ENCODE measurements at regions not wholly inside any gene's neighbourhood (a gene's known extent, or its start where the extent isn't known, plus 50 kb on each side); places are given as distances from the start of the nearest gene placed in this dataset.

DNA sequence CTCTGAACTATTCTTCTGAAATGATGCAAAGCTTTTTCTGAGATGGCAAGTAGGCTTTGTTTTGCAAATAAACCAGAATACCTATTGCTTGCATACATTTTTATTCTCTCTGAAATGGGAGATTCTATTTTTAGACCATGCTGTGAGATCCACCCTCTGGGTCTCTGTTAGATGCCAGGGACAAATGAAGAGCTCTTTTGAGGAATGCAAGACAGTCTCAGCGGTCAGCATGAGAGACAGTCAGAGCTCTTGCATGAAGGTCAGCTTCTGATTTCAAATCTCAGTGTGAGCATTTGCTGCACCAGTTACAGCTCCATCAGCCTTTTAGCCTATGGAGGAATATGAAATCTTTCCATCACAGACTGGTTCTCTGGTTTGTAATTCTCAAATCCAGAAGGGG lies 429.9 kb upstream of the KLF6 start:
- H3K9me3 ChIP-seq (replicated peaks; ENCODE audit: control insufficient read depth, low read depth, low read length), result no peaks in the 10 kb centered on the region
- no peak overlapping the region for H3K27ac ChIP-seq (ENCODE audit: low read length)
- no peaks in the 10 kb centered on the region for H3K36me3 ChIP-seq (ENCODE audit: control insufficient read depth, insufficient read depth, low read length)
- WGBS (ENCODE audit: insufficient coverage), result 100% methylated on average over 1 of the region's 1 CpG
- DNase-seq, result no peak
- no peaks in the 10 kb centered on the region for H3K27me3 ChIP-seq (ENCODE audit: control insufficient read depth, insufficient read depth, low read length)
- H3K4me3 ChIP-seq (ENCODE audit: low read length), result no peak overlapping the region
- no peaks in the 10 kb centered on the region for H3K4me1 ChIP-seq (ENCODE audit: control insufficient read depth, insufficient read depth, low read length)

DNA sequence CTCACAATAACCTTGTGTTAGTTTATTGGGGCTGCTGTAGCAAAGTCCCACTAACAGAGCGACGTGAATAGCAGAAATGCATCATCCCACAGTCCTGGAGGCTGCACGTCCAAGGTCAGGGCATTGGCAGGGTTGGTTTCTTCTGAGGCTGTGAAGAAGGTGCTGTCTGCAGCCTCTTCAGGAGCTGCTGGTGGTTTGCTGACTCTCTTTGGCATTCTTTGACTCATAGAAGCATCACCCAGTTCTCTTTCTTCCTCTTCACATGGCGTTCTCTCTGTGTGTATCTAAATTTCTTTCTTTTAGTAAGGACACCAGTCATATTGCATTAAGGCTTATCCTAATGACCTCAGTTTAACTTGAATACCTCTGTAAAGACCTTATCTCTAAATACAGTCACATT lies 428.4 kb upstream of the KLF6 start:
- H3K9me3 ChIP-seq (replicated peaks; ENCODE audit: control insufficient read depth, low read depth, low read length), result no peaks in the 10 kb centered on the region
- H3K4me1 ChIP-seq (ENCODE audit: control insufficient read depth, insufficient read depth, low read length), result no peaks in the 10 kb centered on the region
- no peaks in the 10 kb centered on the region for H3K27me3 ChIP-seq (ENCODE audit: control insufficient read depth, insufficient read depth, low read length)
- no peak overlapping the region for H3K4me3 ChIP-seq (ENCODE audit: low read length)
- no CpG with 5 or more reads among the region's 4 CpGs for WGBS (ENCODE audit: insufficient coverage)
- no peak overlapping the region for H3K27ac ChIP-seq (ENCODE audit: low read length)
- no peak for DNase-seq
- H3K36me3 ChIP-seq (ENCODE audit: control insufficient read depth, insufficient read depth, low read length), result no peaks in the 10 kb centered on the region

DNA sequence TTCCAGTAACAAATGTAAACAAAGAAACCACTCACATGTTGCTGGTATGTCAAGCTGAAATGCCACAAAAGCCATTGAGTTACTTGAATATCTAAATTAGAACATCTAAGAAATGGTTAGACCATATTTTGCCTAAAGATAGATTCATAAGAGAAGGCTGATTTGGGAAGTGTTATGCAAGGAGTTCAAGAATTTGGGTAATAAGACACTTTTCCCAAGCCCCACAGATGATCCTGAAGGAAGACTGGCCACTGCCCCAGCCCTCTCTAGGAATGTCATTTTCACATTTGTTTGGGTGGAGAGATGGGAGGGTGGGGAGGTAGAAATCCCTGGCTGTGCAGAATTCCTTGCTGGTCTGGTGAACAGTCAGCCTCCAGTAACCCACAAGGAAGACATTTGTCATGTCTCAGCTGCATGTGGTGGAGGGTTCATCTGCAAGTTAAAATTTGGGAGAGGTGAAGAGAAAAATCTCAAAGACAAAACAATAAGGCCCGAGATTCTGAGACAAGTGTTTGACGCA lies 427.2 kb upstream of the KLF6 start:
- no peak overlapping the region for H3K27ac ChIP-seq (ENCODE audit: low read length)
- 100% methylated on average over 1 of the region's 2 CpGs for WGBS (ENCODE audit: insufficient coverage)

DNA sequence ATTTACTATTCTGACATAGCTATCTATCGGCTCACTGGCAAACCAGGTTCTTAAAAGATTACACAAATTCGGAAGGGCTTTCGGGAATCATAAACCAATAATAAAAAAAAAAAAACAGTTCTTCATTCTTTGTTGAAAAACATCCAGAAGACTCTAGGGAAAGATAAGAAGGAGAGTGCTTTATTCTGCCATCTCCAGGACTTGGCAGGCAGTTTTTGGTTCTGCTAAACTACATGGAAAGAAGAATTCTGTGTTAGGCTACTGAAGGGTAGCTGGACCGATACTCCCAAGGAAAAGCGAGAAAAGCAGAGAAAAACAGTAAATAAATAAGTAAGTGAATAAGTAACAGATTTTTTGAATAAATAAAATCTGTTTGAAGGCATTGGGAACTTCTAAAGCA lies 423.5 kb upstream of the KLF6 start:
- DNase-seq, result no peak
- H3K4me3 ChIP-seq (ENCODE audit: low read length), result no peak overlapping the region
- WGBS (ENCODE audit: insufficient coverage), result no CpG with 5 or more reads among the region's 5 CpGs

More for the DNA sequence above, 427.2 kb upstream of the KLF6 start:
- Histone ChIP-seq H3K36me3 (ENCODE audit: control insufficient read depth, insufficient read depth, low read length) (no peaks in the 10 kb centered on the region), H3K4me3 (ENCODE audit: low read length) (no peak overlapping the region), H3K4me1 (ENCODE audit: control insufficient read depth, insufficient read depth, low read length) (no peaks in the 10 kb centered on the region), H3K27me3 (ENCODE audit: control insufficient read depth, insufficient read depth, low read length) (no peaks in the 10 kb centered on the region), H3K9me3 (replicated peaks; ENCODE audit: control insufficient read depth, low read depth, low read length) (no peaks in the 10 kb centered on the region)
- DNase-seq, result no peak

DNA sequence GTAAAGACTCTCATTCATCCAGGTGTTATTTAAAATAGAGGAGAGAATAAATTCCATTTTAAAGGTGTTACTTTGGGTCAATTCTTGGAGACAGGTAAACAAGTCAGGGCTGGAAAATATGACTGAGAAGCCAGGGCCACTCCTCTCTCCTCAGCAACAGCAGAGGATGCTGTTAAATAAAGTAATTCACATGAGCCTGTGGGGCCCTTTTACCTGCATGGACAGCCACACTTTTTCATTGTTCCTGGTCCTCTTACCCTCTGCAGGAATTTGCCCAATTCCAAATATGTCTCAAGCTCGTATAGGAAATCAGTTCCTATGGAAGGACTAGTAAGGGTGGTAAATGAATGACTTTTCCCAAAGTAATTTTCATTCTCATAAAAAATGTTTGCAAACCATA lies 420.1 kb upstream of the KLF6 start:
- H3K4me3 ChIP-seq (ENCODE audit: low read length), result no peak overlapping the region
- no peaks in the 10 kb centered on the region for H3K36me3 ChIP-seq (ENCODE audit: control insufficient read depth, insufficient read depth, low read length)
- peaks cover 22% of the 10 kb centered on the region for H3K4me1 ChIP-seq (ENCODE audit: control insufficient read depth, insufficient read depth, low read length)
- no peak overlapping the region for H3K27ac ChIP-seq (ENCODE audit: low read length)
- DNase-seq, result no peak
- no CpG with 5 or more reads among the region's 1 CpG for WGBS (ENCODE audit: insufficient coverage)
- H3K9me3 ChIP-seq (replicated peaks; ENCODE audit: control insufficient read depth, low read depth, low read length), result no peaks in the 10 kb centered on the region
- H3K27me3 ChIP-seq (ENCODE audit: control insufficient read depth, insufficient read depth, low read length), result no peaks in the 10 kb centered on the region

More for the DNA sequence above, 423.5 kb upstream of the KLF6 start:
- Histone ChIP-seq H3K36me3 (ENCODE audit: control insufficient read depth, insufficient read depth, low read length) (no peaks in the 10 kb centered on the region), H3K27me3 (ENCODE audit: control insufficient read depth, insufficient read depth, low read length) (no peaks in the 10 kb centered on the region), H3K9me3 (replicated peaks; ENCODE audit: control insufficient read depth, low read depth, low read length) (no peaks in the 10 kb centered on the region), H3K27ac (ENCODE audit: low read length) (no peak overlapping the region), H3K4me1 (ENCODE audit: control insufficient read depth, insufficient read depth, low read length) (peaks cover 6% of the 10 kb centered on the region)

DNA sequence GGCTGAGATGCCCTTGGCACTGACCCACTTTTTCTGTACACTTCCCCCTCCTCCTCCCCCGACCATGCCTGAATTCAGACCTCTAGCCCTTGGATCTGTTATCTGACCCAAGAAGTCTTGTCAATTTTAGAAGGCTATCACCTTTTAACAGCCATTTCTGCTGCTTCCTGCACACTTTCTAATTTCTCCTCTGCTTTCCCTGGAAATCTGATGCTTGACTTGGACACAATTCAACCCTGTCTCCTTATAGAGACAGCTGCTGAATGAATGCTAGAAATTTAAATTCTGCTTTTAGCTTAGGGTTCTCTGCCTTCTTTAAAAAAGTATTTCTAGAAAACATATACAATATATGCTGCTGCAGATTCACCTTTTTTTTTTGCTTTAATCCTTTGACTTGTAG lies 417.9 kb upstream of the KLF6 start:
- peak; percentile 88 for DNase-seq
- 44% methylated on average over 1 of the region's 1 CpG for WGBS (ENCODE audit: insufficient coverage)
- no peak overlapping the region for H3K27ac ChIP-seq (ENCODE audit: low read length)

DNA sequence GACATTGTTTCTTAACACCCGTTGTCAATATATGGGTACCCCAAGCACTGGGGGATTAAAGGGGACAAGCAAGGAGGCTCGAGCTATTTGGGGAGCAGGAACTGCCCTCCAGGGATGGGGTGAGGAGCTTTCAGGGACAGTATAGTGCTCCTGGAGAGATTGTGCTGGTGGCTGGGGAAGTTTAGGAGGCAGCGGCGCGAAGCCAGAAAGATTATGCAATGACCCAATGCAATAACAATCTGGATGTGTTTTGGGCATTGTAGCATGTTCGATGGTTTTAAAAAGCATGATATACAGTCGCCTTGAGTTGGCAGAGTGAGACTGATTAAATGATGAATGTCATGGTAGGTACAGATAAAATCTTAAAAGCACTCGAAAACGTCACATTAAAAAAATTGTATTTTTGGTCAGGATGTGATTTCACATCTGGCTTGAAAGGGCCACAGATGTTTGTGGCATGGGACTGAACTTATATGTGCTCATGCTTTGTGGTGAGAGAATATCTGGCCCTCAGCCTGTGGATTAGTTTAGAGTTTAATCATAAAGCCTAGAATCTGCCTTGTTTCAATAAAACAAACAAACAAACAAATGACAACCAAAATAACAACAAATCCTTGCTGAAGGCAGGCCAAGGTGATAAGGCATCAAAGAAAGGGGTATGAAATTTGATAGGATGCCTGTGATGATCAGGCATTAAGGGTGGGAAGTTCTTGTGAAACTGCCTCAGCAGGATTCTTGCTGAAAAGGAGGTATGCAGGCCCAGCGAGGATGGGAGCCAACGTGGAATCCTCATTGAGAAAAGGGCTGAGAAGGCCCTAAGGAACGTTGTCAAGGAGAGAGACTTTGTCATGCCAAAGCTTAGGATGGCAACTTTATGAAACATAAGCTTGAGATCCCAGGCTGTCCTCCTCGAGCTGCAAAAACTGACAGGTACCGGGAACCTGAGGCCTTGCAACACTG lies 417.1 kb upstream of the KLF6 start:
- Histone ChIP-seq H3K4me3 (ENCODE audit: low read length) (no peak overlapping the region), H3K27me3 (ENCODE audit: control insufficient read depth, insufficient read depth, low read length) (no peaks in the 10 kb centered on the region), H3K27ac (ENCODE audit: low read length) (peak overlapping the region; percentile 56), H3K4me1 (ENCODE audit: control insufficient read depth, insufficient read depth, low read length) (peaks cover 25% of the 10 kb centered on the region), H3K9me3 (replicated peaks; ENCODE audit: control insufficient read depth, low read depth, low read length) (no peaks in the 10 kb centered on the region), H3K36me3 (ENCODE audit: control insufficient read depth, insufficient read depth, low read length) (no peaks in the 10 kb centered on the region)
- DNase-seq, result peak; percentile 84
- WGBS (ENCODE audit: insufficient coverage), result 53% methylated on average over 12 of the region's 14 CpGs

More for the DNA sequence above, 417.9 kb upstream of the KLF6 start:
- peaks cover 25% of the 10 kb centered on the region for H3K4me1 ChIP-seq (ENCODE audit: control insufficient read depth, insufficient read depth, low read length)
- H3K9me3 ChIP-seq (replicated peaks; ENCODE audit: control insufficient read depth, low read depth, low read length), result no peaks in the 10 kb centered on the region
- H3K4me3 ChIP-seq (ENCODE audit: low read length), result no peak overlapping the region
- H3K27me3 ChIP-seq (ENCODE audit: control insufficient read depth, insufficient read depth, low read length), result no peaks in the 10 kb centered on the region
- H3K36me3 ChIP-seq (ENCODE audit: control insufficient read depth, insufficient read depth, low read length), result no peaks in the 10 kb centered on the region

DNA sequence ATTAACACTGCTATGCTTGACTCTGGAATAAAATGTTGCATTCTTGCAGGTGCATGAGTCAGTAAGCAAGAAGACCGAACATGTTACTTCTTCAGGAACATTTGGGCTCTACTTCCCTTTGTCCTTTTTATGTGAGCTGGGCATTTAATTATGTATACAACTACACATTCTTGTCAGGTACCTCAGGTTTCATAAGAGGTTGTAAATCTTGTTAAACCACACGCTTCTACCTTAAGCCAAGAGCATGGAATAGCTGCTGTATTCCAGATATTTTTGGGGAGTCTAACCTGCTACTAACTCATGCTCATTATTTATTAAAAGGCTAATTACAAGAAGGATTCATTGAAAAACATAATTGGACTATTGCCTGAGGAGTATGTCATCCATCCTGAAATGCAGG lies 414.2 kb upstream of the KLF6 start:
- no peaks in the 10 kb centered on the region for H3K9me3 ChIP-seq (replicated peaks; ENCODE audit: control insufficient read depth, low read depth, low read length)
- no peaks in the 10 kb centered on the region for H3K36me3 ChIP-seq (ENCODE audit: control insufficient read depth, insufficient read depth, low read length)
- no CpG with 5 or more reads among the region's 2 CpGs for WGBS (ENCODE audit: insufficient coverage)
- no peaks in the 10 kb centered on the region for H3K27me3 ChIP-seq (ENCODE audit: control insufficient read depth, insufficient read depth, low read length)
- no peak for DNase-seq
- no peak overlapping the region for H3K27ac ChIP-seq (ENCODE audit: low read length)
- H3K4me3 ChIP-seq (ENCODE audit: low read length), result no peak overlapping the region
- H3K4me1 ChIP-seq (ENCODE audit: control insufficient read depth, insufficient read depth, low read length), result peaks cover 21% of the 10 kb centered on the region

DNA sequence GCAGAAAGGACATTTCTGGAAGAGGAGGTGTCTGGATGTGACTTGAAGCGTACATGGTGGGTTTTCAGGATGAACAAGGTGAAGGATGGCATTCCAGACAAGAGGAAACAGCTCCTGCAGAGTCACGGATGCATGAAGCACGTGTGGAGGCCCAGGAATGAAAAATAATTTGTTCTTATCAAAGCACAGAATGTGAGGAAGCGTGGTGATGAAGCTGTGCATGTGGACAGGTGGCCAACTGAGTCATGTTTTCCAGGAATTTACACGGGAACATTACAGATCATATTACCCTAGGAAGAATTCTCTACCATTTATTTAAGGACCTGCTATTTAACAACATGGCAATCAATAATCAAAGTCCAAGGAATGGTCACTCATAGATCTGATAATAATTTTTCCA lies 413.2 kb upstream of the KLF6 start:
- Histone ChIP-seq H3K4me3 (ENCODE audit: low read length) (no peak overlapping the region), H3K9me3 (replicated peaks; ENCODE audit: control insufficient read depth, low read depth, low read length) (no peaks in the 10 kb centered on the region), H3K27me3 (ENCODE audit: control insufficient read depth, insufficient read depth, low read length) (no peaks in the 10 kb centered on the region), H3K36me3 (ENCODE audit: control insufficient read depth, insufficient read depth, low read length) (no peaks in the 10 kb centered on the region), H3K4me1 (ENCODE audit: control insufficient read depth, insufficient read depth, low read length) (peaks cover 17% of the 10 kb centered on the region), H3K27ac (ENCODE audit: low read length) (no peak overlapping the region)
- no peak for DNase-seq
- 76% methylated on average over 3 of the region's 5 CpGs for WGBS (ENCODE audit: insufficient coverage)

DNA sequence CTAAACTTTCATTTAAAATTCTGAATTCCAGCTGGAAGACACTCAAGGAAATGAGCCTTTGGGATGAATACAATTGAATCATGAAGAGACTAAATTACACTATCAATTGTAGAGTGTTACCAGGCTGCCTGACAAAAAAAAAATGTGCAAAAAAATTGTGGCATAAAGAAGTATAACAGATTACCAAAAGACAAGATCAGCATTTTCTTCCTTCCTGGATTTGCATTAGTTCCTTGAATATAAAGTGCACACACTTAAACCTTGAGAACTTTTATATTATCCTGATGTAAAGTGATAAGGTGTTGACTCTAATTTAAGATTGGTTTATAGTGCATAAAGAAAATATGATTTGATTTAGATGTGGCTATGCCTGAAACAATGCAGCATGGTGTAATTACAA lies 412.7 kb upstream of the KLF6 start:
- peak; percentile 41 for DNase-seq
- no peak overlapping the region for H3K4me3 ChIP-seq (ENCODE audit: low read length)
- peaks cover 14% of the 10 kb centered on the region for H3K4me1 ChIP-seq (ENCODE audit: control insufficient read depth, insufficient read depth, low read length)
- H3K9me3 ChIP-seq (replicated peaks; ENCODE audit: control insufficient read depth, low read depth, low read length), result no peaks in the 10 kb centered on the region
- H3K36me3 ChIP-seq (ENCODE audit: control insufficient read depth, insufficient read depth, low read length), result no peaks in the 10 kb centered on the region
- H3K27ac ChIP-seq (ENCODE audit: low read length), result peak overlapping the region; percentile 57
- H3K27me3 ChIP-seq (ENCODE audit: control insufficient read depth, insufficient read depth, low read length), result no peaks in the 10 kb centered on the region
